HUDEP-2 (cell line): ENCODE measurements at regions not wholly inside any gene's neighbourhood (a gene's known extent, or its start where the extent isn't known, plus 50 kb on each side); places are given as distances from the start of the nearest gene placed in this dataset.
A peak's percentile ranks its signal among the peaks of the same experiment; 100 is the strongest.

Source experiments
- DNase-seq, 76 experiments: peaks; one replicate each; lab custom pipeline; 2025; ENCODE audit not compliant: unreplicated experiment in 76 of 76; lab: John Stamatoyannopoulos, UW

DNA sequence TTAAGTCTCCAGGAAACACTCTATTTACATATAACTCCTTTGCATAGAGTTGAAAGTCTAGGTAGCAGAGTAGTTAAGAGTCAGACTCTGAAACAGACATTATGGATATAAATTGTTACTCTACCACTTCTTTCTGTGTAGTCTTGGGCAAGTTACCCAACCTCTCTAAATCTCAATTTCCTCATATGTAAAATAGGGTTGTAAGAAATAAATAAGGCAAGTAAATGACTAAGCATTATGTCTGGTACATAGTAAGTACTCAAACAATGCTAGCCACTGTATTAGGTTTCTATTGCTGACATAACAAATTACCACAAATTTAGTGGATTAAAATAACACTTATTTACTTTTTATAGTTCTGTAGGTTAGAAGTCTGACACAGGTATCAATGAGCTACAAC, 394.1 kb downstream of the PRDM5 start:
- no peak for DNase-seq

DNA sequence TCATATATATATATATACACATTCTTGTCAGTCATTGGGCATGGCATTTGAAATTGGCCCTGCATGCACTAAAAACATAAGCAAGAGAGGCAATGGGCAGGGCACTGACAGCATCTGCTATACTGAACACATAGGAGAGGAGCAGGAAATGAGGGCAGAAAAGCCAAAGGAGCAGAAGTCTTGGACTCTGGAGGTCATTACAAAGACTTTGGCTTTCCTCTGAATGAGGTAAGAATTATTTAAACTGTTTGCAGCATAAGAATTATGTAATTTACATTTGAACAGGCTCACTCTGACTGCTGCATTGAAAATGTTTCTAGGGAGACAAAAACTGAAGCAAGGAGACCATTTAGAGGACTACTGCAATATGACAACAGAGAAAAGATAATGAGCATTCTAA, 396.5 kb downstream of the PRDM5 start:
- DNase-seq = no peak

DNA sequence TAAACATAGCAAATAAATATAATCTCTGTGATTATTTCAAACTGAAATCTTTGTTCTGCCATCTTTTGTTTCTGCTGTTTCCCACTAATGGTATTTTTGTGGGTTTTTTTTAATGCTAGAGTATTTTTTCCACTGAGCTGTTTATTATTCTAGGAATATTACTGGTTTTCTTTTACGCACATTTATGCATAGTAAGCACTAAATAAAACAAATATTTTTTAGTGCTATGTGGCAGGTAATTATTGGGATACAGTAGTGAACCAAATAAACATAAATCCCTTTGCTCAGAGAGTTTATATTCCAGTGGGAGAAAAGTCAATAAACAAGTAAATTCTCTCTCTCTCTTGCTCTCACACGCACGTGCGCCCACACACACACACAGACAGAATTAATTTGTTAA, 397.4 kb downstream of the PRDM5 start:
- no peak for DNase-seq

DNA sequence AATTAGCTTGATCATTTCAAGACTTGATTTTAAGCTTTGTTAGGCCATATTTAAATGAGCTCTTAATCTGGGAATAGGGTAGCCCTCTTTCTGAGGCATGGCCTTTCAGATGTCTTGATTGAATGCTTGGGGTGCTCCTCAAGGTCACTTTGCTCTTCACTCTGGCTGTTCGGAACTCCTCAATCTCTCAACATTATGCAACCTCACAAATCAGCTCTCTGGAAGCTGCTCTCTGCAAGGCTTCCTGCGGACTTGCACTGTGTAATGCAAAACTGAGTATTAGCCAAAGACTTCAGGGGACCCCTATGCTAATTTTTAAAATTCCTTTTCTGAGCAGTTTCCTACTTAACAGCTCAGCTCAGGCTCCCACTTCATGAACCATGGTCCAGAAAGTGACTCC, 398.3 kb downstream of the PRDM5 start:
- DNase-seq = no peak

DNA sequence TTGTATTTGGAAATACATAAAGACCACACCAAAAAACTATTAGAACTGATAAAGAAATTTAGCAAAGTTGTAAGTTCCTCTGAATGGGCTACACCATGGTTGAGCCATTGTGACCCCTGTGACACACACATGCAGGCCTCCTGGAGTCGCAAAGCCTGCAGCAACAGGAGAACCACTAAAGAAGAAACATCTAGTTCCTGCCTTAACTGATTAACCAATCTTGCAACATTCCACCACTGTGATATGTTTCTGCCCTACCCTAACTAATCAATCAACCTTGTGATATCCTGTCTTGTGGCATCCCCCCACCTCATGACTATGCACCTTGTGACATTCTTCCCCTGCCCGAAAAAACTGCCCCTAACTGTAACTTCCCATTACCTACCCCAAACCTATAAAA, 401.8 kb downstream of the PRDM5 start:
- DNase-seq = no peak

DNA sequence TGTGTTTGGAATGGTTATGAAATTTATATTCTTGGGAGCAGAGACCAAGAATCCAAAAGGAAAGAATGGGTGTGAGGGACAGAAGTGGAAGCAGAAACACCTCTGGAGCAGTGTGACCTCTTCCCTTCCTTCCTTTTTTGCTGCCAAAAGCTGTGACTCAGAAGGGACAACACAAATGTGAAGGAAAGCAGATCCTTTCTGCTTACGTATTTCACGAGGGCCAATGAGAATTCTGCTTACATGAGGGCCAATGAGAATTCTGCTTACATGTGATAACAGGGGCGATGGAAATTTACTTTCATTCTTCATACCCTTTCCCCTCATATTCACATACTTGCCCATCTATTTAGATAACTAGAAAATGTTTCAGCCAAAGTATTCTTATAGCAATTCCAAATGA, 404.6 kb downstream of the PRDM5 start:
- peak in 9 of 76 experiments; percentile 0 to 48 (median 1) for DNase-seq

DNA sequence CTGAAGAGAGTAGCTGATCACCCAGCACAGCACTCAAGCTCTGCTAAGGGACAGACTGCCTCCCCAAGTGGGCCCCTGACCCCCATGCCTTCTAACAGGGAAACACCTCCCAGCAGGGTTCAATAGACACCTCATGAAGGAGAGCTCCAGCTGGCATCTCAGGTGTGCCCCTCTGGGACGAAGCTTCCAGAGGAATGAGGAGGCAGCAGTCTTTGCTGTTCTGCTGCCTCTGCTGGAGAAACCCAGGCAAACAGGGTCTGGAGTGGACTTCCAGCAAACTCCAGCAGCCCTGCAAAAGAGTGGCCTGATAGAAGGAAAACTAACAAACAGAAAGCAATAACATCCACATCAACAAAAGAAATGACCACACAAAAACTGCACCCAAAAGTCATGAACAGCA, 412.8 kb downstream of the PRDM5 start:
- DNase-seq = no peak

DNA sequence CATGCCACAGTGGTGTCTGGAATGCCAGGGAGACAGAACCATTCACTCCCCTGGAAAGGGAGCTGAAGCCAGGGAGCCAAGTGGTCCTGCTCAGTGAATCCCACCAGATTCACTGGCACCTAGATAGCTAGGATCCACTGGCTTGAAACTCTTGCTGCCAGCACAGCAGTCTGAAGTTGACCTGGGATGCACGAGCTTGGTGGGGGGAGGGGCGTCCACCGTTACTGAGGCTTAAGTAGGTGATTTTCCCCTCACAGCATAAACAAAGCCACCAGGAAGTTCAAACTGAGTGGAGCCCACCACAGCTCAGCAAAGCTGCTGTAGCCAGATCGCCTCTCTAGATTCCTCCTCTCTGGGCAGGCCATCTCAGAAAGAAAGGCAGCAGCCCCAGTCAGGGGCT, 413.3 kb downstream of the PRDM5 start:
- DNase-seq = no peak

DNA sequence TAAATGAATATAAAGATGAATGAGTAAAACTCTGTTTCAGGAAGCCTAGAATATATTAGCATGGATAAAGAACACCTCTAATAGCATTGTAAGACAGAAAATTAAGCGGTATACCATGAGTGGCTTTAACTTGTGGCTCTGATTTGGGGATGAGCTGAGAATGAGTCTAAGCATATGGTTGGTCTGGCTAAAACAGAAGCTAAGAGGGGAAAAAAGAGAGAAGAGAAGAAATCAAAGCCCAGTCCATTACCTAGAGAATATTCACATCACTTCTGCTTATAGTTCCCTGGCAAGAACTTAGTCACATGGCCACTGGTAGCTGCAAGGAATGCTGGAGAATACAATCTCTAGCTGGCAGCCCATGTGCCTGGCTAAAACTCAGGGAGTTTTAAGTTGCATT, 414.5 kb downstream of the PRDM5 start:
- no peak for DNase-seq

DNA sequence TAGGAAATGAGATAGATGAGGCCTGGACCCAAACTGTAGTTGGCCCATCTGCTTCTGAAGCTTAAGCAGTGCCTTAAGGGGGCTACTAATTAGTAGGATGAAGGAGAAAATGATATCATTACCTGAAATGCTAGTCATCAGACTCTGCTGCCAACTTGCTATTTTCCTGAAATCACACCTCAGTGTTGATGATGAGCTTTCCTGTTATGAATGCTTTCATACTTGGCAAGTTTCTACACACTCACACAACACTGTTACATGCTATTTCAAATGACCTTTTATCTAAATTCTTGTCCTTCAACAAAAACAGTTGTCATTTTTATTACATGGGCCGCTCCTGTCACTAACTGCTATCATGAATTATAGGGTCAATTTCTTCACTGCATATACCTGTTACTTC, 416.0 kb downstream of the PRDM5 start:
- DNase-seq = no peak

DNA sequence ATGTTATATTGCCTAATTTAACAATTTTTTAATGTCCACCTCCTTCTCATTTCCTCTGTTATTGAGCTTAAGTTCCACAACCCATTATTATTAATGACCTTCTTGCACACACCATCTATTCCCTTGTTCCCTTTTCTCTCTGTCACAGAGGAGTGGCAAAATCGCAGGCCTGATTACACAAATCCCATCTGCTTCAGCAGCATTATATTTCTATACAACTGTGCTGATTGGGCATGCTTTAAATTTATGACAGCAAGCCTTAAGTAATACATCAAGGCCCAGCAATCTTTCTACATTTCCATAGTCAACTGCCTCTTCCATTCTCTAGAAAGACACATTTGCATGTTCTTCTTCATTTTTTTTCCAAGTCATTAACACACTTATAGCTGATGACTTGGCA, 423.8 kb downstream of the PRDM5 start:
- DNase-seq = no peak

DNA sequence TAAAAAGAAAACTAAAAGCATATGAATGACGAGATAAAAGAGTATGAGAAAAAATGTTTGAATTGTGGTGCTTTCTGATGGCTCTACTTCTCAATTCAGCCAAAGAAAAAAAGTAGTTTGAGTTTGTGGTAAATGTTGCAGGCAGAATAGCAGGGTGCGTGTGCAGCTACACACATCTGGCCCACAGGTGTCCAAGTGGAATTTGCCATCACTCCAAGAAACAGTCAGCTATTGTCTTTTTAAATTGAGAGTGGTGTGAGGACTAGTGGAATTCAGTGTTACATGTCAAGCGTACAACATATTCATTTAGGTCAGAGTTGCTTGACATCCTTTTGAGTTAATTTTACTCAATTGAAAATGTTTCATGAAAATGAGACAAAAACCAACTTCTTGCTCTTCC, 424.8 kb upstream of the MAD2L1 start:
- DNase-seq = no peak

DNA sequence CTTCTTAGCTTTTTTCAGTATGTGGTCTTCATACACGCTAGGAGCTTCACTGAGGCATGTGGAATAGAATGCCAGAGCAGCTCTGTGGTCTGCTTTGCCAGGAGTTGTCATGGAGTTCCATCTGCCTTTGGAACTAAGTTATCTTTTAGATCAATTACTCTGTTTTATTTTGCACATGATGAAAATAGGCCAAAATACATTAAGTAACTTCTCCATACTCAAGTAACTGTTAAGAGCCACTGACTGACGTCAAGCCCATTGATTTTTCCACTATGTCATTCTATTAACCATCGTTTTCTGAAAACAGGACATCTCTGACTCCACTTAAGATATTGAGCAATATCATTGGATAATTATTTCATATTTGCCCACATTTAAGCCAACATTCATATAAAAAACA, 415.1 kb upstream of the MAD2L1 start:
- no peak for DNase-seq

DNA sequence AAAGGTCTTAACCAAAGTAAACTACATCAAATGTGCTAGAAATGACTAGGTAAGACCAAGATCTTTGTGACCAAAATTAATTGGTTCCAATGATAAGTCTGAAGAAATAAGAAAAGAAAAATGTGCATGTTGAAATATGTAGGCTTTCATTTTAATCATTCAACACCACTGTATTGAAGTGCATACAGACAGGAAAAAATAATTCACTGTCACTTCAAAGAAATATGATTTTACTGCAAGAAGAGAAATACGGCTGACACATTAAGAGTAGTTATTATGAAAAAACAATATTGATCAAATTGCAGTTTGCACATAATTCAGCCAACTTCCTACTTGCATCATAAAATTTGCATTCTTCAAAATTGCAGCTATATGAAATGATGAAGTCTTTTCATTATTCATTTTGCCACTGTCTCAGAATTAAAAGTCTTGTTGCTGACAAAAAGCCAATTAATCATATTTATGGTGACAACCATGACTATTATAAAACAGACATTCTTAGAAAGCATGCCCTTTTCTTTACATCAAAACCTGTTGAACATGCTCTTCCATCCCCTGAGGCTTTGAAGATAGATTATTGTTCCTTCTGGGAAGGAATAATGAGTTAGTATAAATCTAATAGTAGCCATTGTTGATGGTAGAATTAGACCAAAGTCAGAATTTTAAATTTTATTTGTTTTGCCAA, 405.9 kb upstream of the MAD2L1 start:
- no peak for DNase-seq

DNA sequence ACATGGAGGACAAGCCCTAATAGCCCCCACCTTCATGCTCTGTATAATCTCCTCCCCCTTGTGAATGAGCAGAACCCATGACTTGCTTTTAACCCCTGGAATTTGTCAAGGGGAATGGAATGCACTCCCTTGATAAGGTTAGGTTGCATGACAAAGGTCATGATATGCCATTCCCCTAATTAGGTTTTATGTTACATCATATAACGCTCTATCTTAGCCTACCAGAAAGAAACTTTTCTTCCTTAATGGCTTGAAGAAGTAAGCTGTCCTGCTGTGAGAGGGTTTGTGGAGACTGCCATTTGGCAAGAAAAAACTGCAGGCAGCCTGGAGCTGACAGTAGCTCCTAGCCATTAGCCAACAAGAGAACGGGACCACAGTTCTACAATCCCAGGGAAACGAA, 399.8 kb upstream of the MAD2L1 start:
- no peak for DNase-seq

DNA sequence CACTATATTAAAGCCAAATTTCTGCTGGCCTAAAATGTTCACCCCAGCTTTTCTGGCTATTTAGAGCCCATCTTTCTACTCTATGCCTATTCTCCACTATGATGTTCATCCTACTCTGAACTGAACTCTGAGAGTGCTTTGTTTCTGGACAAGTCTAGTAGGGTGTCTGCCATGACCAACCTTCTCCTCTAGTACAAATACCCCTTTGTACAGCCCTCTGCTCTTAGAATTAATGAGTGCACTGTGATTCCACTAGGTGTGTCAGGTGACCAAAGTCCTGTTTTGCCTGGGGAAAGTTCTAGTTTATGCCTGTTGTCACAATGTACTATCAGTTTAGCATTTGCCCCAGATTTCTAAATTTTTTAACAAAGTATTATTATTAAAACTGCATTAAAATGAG, 388.1 kb upstream of the MAD2L1 start:
- DNase-seq = no peak

DNA sequence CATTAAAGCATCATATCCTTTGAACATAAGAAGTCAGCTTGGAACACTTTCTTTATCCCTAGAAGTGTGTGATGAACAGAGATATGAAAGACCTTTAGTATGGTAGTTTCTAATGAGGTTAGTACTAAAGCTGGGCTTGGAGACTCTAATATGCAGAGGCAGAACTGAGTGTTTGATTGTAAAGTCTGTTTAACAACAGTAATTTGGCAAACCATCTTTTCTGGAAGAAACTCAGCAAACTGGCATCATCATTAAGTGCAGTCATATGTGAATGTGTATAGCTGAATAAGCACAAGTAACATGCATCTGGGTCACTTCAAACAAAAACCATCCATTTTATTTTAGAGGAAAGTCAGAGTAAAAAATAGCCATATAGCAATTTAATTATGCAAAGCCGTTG, 385.9 kb upstream of the MAD2L1 start:
- no peak for DNase-seq

DNA sequence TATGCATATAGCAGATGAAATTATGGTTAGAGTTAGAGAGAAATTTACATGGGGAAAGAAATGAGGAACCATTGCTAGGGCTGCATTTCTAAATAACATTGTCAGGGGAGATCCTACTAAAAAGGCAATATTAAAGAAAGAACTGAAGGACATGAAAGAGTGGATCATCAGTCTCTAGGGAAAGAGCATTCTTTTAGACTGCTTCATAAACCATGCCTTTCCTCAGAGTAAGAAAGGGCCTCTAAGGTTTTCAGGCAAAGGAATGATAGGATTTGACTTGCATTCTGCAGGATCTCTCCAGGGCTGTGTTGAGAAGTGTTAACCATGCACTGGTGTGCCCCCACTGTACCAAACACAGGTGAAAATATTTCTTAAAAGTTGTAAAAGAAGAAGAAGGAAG, 385.4 kb upstream of the MAD2L1 start:
- DNase-seq = no peak

DNA sequence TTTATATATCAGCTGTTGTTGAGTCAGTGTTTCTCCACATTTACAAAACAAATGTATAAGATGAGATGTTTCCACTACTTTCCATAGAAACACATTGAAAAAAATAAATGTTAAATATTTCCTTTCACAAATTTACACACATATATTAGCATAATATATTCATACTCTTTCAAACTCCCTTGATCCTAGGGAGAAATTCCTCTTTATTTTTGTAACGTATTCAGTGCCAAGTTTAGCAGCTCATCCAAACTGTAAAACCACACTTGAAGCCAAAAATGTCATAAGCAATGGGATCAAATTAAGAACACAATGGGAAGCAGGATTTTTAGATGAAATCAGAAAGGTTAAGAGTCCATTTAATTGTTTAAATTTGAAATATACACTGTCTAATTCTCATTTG, 381.1 kb upstream of the MAD2L1 start:
- DNase-seq = no peak

DNA sequence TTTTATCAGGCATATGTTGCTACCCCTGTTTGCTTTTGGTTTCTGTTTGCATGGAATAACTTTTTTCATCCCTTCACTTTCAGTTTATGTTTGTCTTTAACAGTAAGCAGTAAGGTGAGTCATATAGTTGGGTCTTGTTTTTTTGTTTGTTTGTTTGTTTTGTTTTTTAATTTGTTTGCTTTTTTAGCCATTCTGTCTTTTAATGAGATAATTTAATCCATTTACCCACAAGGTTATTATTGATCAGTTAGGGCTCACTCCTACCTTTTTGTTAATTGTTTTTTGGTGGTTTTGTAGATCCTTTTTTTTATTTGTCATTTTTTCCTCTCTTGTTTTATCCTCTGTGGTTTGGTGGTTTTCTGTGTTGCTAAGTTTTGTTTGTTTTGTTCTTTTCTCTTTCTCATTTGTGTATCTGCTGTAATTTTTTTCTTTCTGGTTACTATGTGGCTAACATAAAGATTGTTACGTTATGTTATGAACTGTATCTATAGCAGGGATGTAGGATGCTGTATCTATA, 379.5 kb upstream of the MAD2L1 start:
- no peak for DNase-seq

DNA sequence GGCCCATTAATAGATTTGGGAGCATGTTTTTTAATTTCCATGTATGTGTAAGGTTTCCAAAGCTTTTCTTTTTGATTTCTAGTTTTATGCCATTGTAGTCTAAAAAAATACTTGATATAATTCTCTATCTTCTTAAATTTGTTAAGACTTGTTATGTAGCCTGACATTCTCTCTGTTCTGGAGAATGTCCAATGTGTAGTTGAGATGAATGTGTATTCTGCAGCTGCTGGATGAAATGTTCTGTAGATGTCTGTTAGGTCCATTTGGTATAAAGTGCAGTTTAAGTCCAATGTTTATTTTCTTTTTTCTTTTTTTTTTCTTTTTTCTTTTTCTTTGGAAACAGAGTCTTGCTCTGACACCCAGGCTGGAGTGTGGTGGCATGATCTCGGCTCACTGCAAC, 378.5 kb upstream of the MAD2L1 start:
- DNase-seq = no peak

DNA sequence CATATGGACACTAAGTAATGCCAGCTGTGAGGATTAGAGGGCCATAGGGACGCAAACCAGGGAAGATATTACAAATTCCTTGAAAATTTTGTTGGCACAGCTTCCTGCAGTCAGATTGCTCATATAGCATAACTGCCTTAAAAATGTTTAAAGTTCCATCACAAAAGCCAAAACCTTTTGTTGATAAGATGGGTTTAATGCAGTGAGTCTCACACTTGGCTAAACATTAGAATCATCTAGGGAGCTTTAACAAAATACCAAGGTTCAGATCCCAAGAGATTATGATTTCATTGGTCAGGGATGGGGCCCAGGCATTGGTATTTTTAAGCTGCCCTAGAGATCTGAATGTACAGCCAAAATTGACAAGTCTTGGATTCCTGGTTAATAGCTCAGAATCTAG, 376.5 kb upstream of the MAD2L1 start:
- no peak for DNase-seq

DNA sequence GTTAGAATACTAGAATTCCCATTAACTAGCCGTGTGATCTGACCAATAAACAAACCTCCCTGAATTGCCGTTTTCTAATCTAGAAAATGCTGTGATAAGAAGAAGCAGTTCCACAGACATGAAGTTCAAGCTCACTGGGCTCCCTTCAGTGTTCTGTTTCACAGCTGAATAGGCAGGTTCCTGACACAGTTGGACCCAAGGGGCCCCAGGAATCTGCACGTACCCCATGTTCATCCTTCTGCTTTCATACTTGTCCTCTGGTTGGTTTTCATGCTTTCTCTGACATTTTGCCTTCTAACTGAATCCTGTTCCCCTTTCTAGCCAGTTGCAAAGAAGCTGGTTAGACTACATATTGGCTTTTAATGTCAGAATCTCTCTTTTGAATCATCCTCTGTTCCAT, 374.1 kb upstream of the MAD2L1 start:
- DNase-seq = no peak
